HepG2 (cell line): ENCODE measurements at regions not wholly inside any gene's neighbourhood (a gene's known extent, or its start where the extent isn't known, plus 50 kb on each side); places are given as distances from the start of the nearest gene placed in this dataset.

ENCODE experiments used
- ATAC-seq: fragments of 200-7000 bp; cut with Tn5 transposase; 3 replicates; pipeline ENCODE4 v1.9.1; 2020; ENCODE audit warnings: mild to moderate bottlenecking, moderate library complexity
- BruUV-seq: library from RNA; stranded (reverse); fragments of 400-500 nt; replicated peaks from 2 replicates; lab custom pipeline; 2021; lab: Mats Ljungman, UMichigan
- CTCF ChIA-PET: fragments of 300-600 bp; formaldehyde crosslinking; extraction: SDS; loops from one replicate; lab custom pipeline; 2021; ENCODE audit warnings: low total read pairs, inconsistent platforms, low intra/inter-chr PET ratio; lab: Yijun Ruan, JAX
- POLR2A ChIA-PET: fragments of 350-600 bp; sonication (Branson Sonifier 250); formaldehyde crosslinking; loops from one replicate; lab custom pipeline; 2020; ENCODE audit warnings: antibody characterized with exemption, inconsistent platforms; lab: Yijun Ruan, JAX
- DNase-seq: peaks from one replicate; pipeline ENCODE4 v3.0.0-alpha.2; 2015; ENCODE audit warnings: low spot score
- FAIRE-seq: peaks from 3 replicates; lab custom pipeline; 2011; peaks lifted over from hg19 to GRCh38; lab: Jason Lieb, UNC
- H2AFZ ChIP-seq: one replicate; pipeline ENCODE4 v1.6.1; 2011; ENCODE audit warnings: low read length, inconsistent platforms
- H3K27ac ChIP-seq: fragments of 300-600 bp; 3 replicates; pipeline ENCODE4 v1.8.0; 2011; ENCODE audit warnings: mixed run types, mild to moderate bottlenecking, mixed read lengths, low read length, inconsistent platforms; ENCODE audit not compliant: insufficient read depth; ENCODE audit errors: extremely low read length
- H3K27me3 ChIP-seq, 2 experiments: fragments of 200-600 bp in 1 of 2; 2 replicates in 1 of 2; 3 replicates in 1 of 2; pipeline versions ENCODE4 v1.6.0 to v1.8.0; 2011; ENCODE audit warnings: low read length in 2 of 2, mild to moderate bottlenecking in 2 of 2, moderate library complexity in 2 of 2, inconsistent platforms in 1 of 2; ENCODE audit not compliant: insufficient read depth in 2 of 2, control insufficient read depth in 1 of 2
- H3K36me3 ChIP-seq, 2 experiments: fragments of 200-600 bp in 1 of 2; replicated peaks in 1 of 2; 2 replicates in 1 of 2; 3 replicates in 1 of 2; pipeline versions ENCODE4 v1.5.1 to v1.8.0; 2011; ENCODE audit warnings: low read length in 2 of 2, inconsistent platforms in 1 of 2; ENCODE audit not compliant: insufficient read depth in 2 of 2, control insufficient read depth in 1 of 2
- H3K4me1 ChIP-seq: 2 replicates; pipeline ENCODE4 v1.5.1; 2012; ENCODE audit warnings: low read length, inconsistent platforms; ENCODE audit not compliant: insufficient read depth
- H3K4me2 ChIP-seq: 2 replicates; pipeline ENCODE4 v1.6.0; 2011; ENCODE audit warnings: low read depth, low read length, inconsistent platforms
- H3K4me3 ChIP-seq, 3 experiments: fragments of 200-600 bp in 1 of 3; sonication (generic), shearing (Covaris generic) in 1 of 3; replicated peaks in 1 of 3; 2 replicates each; pipeline ENCODE4 v1.5.1; 2011 to 2016; ENCODE audit warnings: low read length in 3 of 3, inconsistent platforms in 2 of 3, low read depth in 2 of 3, mild to moderate bottlenecking in 2 of 3, control low read depth in 1 of 3, mixed read lengths in 1 of 3; ENCODE audit not compliant: insufficient read depth in 1 of 3
- H3K79me2 ChIP-seq: one replicate; pipeline ENCODE4 v1.6.1; 2011; ENCODE audit warnings: low read length, inconsistent platforms; ENCODE audit not compliant: insufficient read depth
- H3K9ac ChIP-seq: 2 replicates; pipeline ENCODE4 v1.6.0; 2011; ENCODE audit warnings: mild to moderate bottlenecking, low read depth, low read length, inconsistent platforms; ENCODE audit not compliant: insufficient read depth
- H3K9me3 ChIP-seq: 2 replicates; pipeline ENCODE4 v1.5.1; 2012; ENCODE audit warnings: mild to moderate bottlenecking, low read length
- H4K20me1 ChIP-seq: 2 replicates; pipeline ENCODE4 v1.6.0; 2011; ENCODE audit warnings: inconsistent platforms, mild to moderate bottlenecking, low read length, moderate library complexity; ENCODE audit not compliant: insufficient read depth
- MAFF ChIP-seq: IDR thresholded peaks from 2 replicates; pipeline ENCODE4 v1.6.1; 2011; ENCODE audit warnings: low read depth, low read length, improper control_type of control experiment
- MAFK ChIP-seq, 2 experiments: IDR thresholded peaks in 1 of 2; conservative IDR thresholded peaks in 1 of 2; 2 replicates each; pipeline ENCODE4 v1.6.1; 2011; ENCODE audit warnings: improper control_type of control experiment in 2 of 2, low read length in 2 of 2
- THAP11 ChIP-seq: IDR thresholded peaks from 2 replicates; pipeline ENCODE4 v1.6.1; 2016; ENCODE audit warnings: missing biosample characterization, missing genetic modification reagents
- WGBS: methylation state at CpG from one replicate; pipeline ENCODE4 v1.1.6; 2017; ENCODE audit warnings: low lambda C conversion rate; 5-methylcytosine and 5-hydroxymethylcytosine counted together
- in situ Hi-C: cut with HindIII; loops from 2 replicates; pipeline ENCODE4 v1.10.0; 2017; ENCODE audit warnings: low pct_unique_long_range_greater_than_20kb; ENCODE audit not compliant: extremely low pct_ligation_motif_present
- intact Hi-C: fragments of 100-400 bp; cut with micrococcal nuclease; formaldehyde crosslinking; loops from one replicate; pipeline ENCODE4 v1.10.0; 2022; ENCODE audit not compliant: unreplicated experiment
- TF ChIP-seq, protein P1 (sequence below): fragments of 450-650 bp; IDR thresholded peaks from 2 replicates; pipeline ENCODE4 v1.6.1; 2016
- TF ChIP-seq, protein P2 (sequence below): sonication (generic); formaldehyde crosslinking; IDR thresholded peaks from 2 replicates; pipeline ENCODE4 v1.4.0; 2020; ENCODE audit warnings: missing genetic modification reagents, borderline replicate concordance

DNA sequence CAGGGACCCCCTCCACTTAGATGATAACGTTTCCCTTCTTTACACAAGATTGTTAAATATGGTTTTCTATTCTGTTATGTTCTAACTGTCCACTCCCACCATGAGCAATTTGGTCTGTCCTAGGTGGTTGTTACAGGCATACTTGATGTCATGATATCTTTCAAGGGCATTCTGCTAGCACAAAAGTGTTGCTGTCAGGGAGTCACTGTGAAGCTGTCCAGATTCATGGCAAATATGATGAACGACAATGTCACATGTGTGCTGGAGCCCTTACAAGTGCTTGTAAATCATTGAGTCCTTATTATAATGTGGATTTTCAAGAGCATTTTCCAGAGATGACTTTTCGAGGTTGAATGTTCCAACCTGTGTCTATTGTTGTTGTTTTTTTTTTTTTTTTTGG is 1250.7 kb upstream of the PRKX start:
- no peaks in the 10 kb centered on the region for H4K20me1 ChIP-seq
- H3K9me3 ChIP-seq, result peaks cover 48% of the 10 kb centered on the region
- DNase-seq (no peak), ATAC-seq (no peak), FAIRE-seq (no peak)
- in situ Hi-C loops (no loop called here), intact Hi-C loops (no loop called here)
- H2AFZ ChIP-seq, result no peak overlapping the region
- WGBS, result 0% methylated on average over 2 of the region's 3 CpGs
- no peaks in the 10 kb centered on the region for H3K4me1 ChIP-seq
- POLR2A ChIA-PET, result no interaction called here
- CTCF ChIA-PET, result no interaction called here
- no peaks in the 10 kb centered on the region for H3K79me2 ChIP-seq
- no peak for TF ChIP-seq THAP11 (CRISPR knock-in tag)
- no peaks in the 10 kb centered on the region for H3K27me3 ChIP-seq
- no peak overlapping the region for H3K4me2 ChIP-seq
- no peak overlapping the region for H3K27ac ChIP-seq
- H3K4me3 ChIP-seq, result no peak overlapping the region
- no TSS peak for BruUV-seq
- no peak overlapping the region for H3K9ac ChIP-seq
- H3K36me3 ChIP-seq, result no peaks in the 10 kb centered on the region

DNA sequence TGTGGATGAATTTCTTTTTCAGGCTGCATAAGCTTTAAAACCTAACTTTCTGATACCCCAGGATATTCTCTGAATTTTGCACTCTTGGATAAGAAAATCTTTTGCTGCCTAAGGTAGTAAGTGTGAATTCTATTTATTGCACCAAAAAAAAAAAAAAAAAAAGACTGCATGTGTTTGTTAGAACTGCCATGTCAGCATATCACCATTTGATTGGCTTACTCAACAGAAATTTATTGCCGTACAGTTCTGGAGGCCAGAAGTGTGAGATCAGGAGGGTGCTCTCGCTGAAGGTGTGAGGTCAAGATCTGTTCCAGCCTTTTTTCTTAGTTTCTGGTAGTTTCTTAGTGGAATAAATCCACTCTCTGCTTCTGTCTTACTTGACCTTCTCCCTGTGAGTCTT is 1250.0 kb upstream of the PRKX start:
- Histone ChIP-seq H3K4me1 (no peaks in the 10 kb centered on the region), H2AFZ (no peak overlapping the region), H3K9ac (no peak overlapping the region), H3K27ac (no peak overlapping the region), H3K79me2 (no peaks in the 10 kb centered on the region), H3K4me3 (no peak overlapping the region), H3K9me3 (peaks cover 48% of the 10 kb centered on the region), H3K27me3 (no peaks in the 10 kb centered on the region), H4K20me1 (no peaks in the 10 kb centered on the region), H3K36me3 (no peaks in the 10 kb centered on the region), H3K4me2 (no peak overlapping the region)
- intact Hi-C loops, result no loop called here
- DNase-seq (no peak), ATAC-seq (no peak), FAIRE-seq (no peak)
- ChIA-PET POLR2A (no interaction called here), CTCF (no interaction called here)
- no TSS peak for BruUV-seq
- WGBS, result 0% methylated on average over 1 of the region's 2 CpGs
- peak; percentile 87 for TF ChIP-seq MAFF
- peak; percentile 76 to 91 for TF ChIP-seq MAFK (conservative IDR thresholded peaks at IDR 0.05 in 1 of 2, IDR thresholded peaks at IDR 0.05 in 1 of 2; ENCODE audit: low read length in 2 of 2)
- TF ChIP-seq, protein P1, sequence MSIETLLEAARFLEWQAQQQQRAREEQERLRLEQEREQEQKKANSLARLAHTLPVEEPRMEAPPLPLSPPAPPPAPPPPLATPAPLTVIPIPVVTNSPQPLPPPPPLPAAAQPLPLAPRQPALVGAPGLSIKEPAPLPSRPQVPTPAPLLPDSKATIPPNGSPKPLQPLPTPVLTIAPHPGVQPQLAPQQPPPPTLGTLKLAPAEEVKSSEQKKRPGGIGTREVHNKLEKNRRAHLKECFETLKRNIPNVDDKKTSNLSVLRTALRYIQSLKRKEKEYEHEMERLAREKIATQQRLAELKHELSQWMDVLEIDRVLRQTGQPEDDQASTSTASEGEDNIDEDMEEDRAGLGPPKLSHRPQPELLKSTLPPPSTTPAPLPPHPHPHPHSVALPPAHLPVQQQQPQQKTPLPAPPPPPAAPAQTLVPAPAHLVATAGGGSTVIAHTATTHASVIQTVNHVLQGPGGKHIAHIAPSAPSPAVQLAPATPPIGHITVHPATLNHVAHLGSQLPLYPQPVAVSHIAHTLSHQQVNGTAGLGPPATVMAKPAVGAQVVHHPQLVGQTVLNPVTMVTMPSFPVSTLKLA, result no peak
- TF ChIP-seq, protein P2, sequence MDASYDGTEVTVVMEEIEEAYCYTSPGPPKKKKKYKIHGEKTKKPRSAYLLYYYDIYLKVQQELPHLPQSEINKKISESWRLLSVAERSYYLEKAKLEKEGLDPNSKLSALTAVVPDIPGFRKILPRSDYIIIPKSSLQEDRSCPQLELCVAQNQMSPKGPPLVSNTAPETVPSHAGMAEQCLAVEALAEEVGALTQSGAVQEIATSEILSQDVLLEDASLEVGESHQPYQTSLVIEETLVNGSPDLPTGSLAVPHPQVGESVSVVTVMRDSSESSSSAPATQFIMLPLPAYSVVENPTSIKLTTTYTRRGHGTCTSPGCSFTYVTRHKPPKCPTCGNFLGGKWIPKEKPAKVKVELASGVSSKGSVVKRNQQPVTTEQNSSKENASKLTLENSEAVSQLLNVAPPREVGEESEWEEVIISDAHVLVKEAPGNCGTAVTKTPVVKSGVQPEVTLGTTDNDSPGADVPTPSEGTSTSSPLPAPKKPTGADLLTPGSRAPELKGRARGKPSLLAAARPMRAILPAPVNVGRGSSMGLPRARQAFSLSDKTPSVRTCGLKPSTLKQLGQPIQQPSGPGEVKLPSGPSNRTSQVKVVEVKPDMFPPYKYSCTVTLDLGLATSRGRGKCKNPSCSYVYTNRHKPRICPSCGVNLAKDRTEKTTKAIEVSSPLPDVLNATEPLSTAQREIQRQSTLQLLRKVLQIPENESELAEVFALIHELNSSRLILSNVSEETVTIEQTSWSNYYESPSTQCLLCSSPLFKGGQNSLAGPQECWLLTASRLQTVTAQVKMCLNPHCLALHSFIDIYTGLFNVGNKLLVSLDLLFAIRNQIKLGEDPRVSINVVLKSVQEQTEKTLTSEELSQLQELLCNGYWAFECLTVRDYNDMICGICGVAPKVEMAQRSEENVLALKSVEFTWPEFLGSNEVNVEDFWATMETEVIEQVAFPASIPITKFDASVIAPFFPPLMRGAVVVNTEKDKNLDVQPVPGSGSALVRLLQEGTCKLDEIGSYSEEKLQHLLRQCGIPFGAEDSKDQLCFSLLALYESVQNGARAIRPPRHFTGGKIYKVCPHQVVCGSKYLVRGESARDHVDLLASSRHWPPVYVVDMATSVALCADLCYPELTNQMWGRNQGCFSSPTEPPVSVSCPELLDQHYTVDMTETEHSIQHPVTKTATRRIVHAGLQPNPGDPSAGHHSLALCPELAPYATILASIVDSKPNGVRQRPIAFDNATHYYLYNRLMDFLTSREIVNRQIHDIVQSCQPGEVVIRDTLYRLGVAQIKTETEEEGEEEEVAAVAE (CRISPR knock-in tag), result no peak
- in situ Hi-C loops, result no loop called here
